SK-N-SH (cell line): ENCODE measurements at regions not wholly inside any gene's neighbourhood (a gene's known extent, or its start where the extent isn't known, plus 50 kb on each side); places are given as distances from the start of the nearest gene placed in this dataset.

Experiments used
- CTCF ChIA-PET: fragments of 300-600, 350-600 bp; formaldehyde crosslinking; extraction: SDS; loops from one replicate; lab custom pipeline; 2021; lab: Yijun Ruan, JAX
- POLR2A ChIA-PET: fragments of 350-600 bp; sonication (Branson Sonifier 250); formaldehyde crosslinking; extraction: SDS; loops from one replicate; lab custom pipeline; 2020; ENCODE audit warnings: antibody characterized with exemption, inconsistent platforms; lab: Yijun Ruan, JAX
- DNase-seq: peaks from one replicate; pipeline ENCODE4 v3.0.0; 2012
- H2AFZ ChIP-seq: fragments of 200-600 bp; sonication (generic); 2 replicates; pipeline ENCODE4 v1.8.1; 2016; ENCODE audit warnings: antibody characterized with exemption, mild to moderate bottlenecking, low read depth
- H3F3A ChIP-seq: fragments of 200-600 bp; sonication (generic); replicated peaks from 2 replicates; pipeline ENCODE3; 2016; ENCODE audit warnings: antibody characterized with exemption, mild to moderate bottlenecking; ENCODE audit not compliant: insufficient read depth
- H3K27ac ChIP-seq, 2 experiments: fragments of 200-500 bp in 1 of 2; fragments of 200-600 bp in 1 of 2; sonication (Bioruptor generic) in 1 of 2; sonication (generic), shearing (Covaris generic) in 1 of 2; 2 replicates each; pipeline versions ENCODE4 v1.5.1 to v1.6.1; 2014 to 2016; ENCODE audit warnings: low read depth in 2 of 2, inconsistent platforms in 1 of 2, low read length in 1 of 2, mild to moderate bottlenecking in 1 of 2, mixed read lengths in 1 of 2
- H3K27me3 ChIP-seq: fragments of 200-600 bp; sonication (generic), shearing (Covaris generic); 2 replicates; pipeline ENCODE4 v1.6.1; 2016; ENCODE audit warnings: mixed run types; ENCODE audit not compliant: insufficient read depth
- H3K36me3 ChIP-seq, 2 experiments: fragments of 200-500 bp in 1 of 2; fragments of 200-600 bp in 1 of 2; sonication (Bioruptor generic) in 1 of 2; sonication (generic) in 1 of 2; replicated peaks in 1 of 2; 2 replicates each; pipeline versions ENCODE3 to v1.5.1; 2014 to 2016; ENCODE audit warnings: low read length in 1 of 2, mild to moderate bottlenecking in 1 of 2; ENCODE audit not compliant: insufficient read depth in 2 of 2, control insufficient read depth in 1 of 2
- H3K4me1 ChIP-seq, 2 experiments: fragments of 200-500 bp in 1 of 2; fragments of 200-600 bp in 1 of 2; sonication (Bioruptor generic) in 1 of 2; sonication (generic), shearing (Covaris generic) in 1 of 2; 2 replicates each; pipeline versions ENCODE4 v1.5.1 to v1.6.1; 2014 to 2016; ENCODE audit warnings: low read depth in 1 of 2, low read length in 1 of 2, mixed run types in 1 of 2; ENCODE audit not compliant: insufficient read depth in 2 of 2, control insufficient read depth in 1 of 2
- H3K4me2 ChIP-seq: fragments of 200-600 bp; sonication (generic), shearing (Covaris generic); 2 replicates; pipeline ENCODE4 v1.6.1; 2017; ENCODE audit warnings: mixed run types
- H3K4me3 ChIP-seq, 2 experiments: fragments of 200-500 bp in 1 of 2; fragments of 200-600 bp in 1 of 2; sonication (Bioruptor generic) in 1 of 2; sonication (generic), shearing (Covaris generic) in 1 of 2; 2 replicates each; pipeline versions ENCODE4 v1.5.1 to v1.8.1; 2014 to 2016; ENCODE audit warnings: low read depth in 2 of 2, inconsistent platforms in 1 of 2, low read length in 1 of 2, mild to moderate bottlenecking in 1 of 2, mixed read lengths in 1 of 2, moderate library complexity in 1 of 2
- H3K79me2 ChIP-seq: fragments of 200-600 bp; sonication (generic); 2 replicates; pipeline ENCODE4 v1.8.1; 2017; ENCODE audit warnings: mild to moderate bottlenecking; ENCODE audit not compliant: insufficient read depth
- H3K9ac ChIP-seq: fragments of 200-600 bp; sonication (generic); 2 replicates; pipeline ENCODE4 v1.6.1; 2017; ENCODE audit warnings: mixed run types
- H3K9me2 ChIP-seq: fragments of 200-600 bp; sonication (generic); 2 replicates; pipeline ENCODE4 v1.6.1; 2017; ENCODE audit warnings: mixed run types
- H3K9me3 ChIP-seq: fragments of 200-600 bp; sonication (generic); 2 replicates; pipeline ENCODE4 v1.6.1; 2017; ENCODE audit warnings: mixed run types, mild to moderate bottlenecking, moderate library complexity
- H4K20me1 ChIP-seq: fragments of 200-600 bp; sonication (generic); 2 replicates; pipeline ENCODE4 v1.6.1; 2017; ENCODE audit warnings: mild to moderate bottlenecking, mixed run types; ENCODE audit not compliant: insufficient read depth
- ELF1 ChIP-seq: IDR thresholded peaks from 2 replicates; pipeline ENCODE4 v1.4.0; 2012
- EP300 ChIP-seq, 2 experiments: IDR thresholded peaks; 2 replicates each; pipeline versions ENCODE4 v1.4.0 to v1.6.1; 2012; ENCODE audit warnings: borderline replicate concordance in 1 of 2, low read depth in 1 of 2, low read length in 1 of 2
- FOSL2 ChIP-seq: IDR thresholded peaks from 2 replicates; pipeline ENCODE4 v1.4.0; 2012; ENCODE audit warnings: low read depth, mild to moderate bottlenecking, moderate library complexity, borderline replicate concordance
- FOXJ3 ChIP-seq: sonication (generic); formaldehyde crosslinking; IDR thresholded peaks from 2 replicates; pipeline ENCODE4 v1.5.1; 2020; ENCODE audit warnings: mild to moderate bottlenecking, missing genetic modification reagents
- IRF3 ChIP-seq: fragments of 150-350 bp; IDR thresholded peaks from 2 replicates; pipeline ENCODE4 v1.6.1; 2016; ENCODE audit warnings: mild to moderate bottlenecking, low read depth, low read length
- JUND ChIP-seq: IDR thresholded peaks from 2 replicates; pipeline ENCODE4 v1.4.0; 2012
- NFIC ChIP-seq: IDR thresholded peaks from 2 replicates; pipeline ENCODE4 v1.4.0; 2012; ENCODE audit warnings: borderline replicate concordance
- NRF1 ChIP-seq: IDR thresholded peaks from 2 replicates; pipeline ENCODE4 v1.6.1; 2012; ENCODE audit warnings: low read depth, mild to moderate bottlenecking, low read length
- RXRA ChIP-seq: IDR thresholded peaks from 2 replicates; pipeline ENCODE4 v1.4.0; 2012; ENCODE audit warnings: low read depth, mild to moderate bottlenecking, borderline replicate concordance
- SMC3 ChIP-seq: IDR thresholded peaks from 2 replicates; pipeline ENCODE4 v1.6.1; 2012; ENCODE audit warnings: low read depth, low read length, improper control_type of control experiment
- TAF1 ChIP-seq: IDR thresholded peaks from 2 replicates; pipeline ENCODE4 v1.6.1; 2012; ENCODE audit warnings: low read depth, mild to moderate bottlenecking, low read length, moderate library complexity, borderline replicate concordance
- TCF12 ChIP-seq: IDR thresholded peaks from 2 replicates; pipeline ENCODE4 v1.4.0; 2012
- TEAD4 ChIP-seq: IDR thresholded peaks from 2 replicates; pipeline ENCODE4 v1.4.0; 2012; ENCODE audit warnings: mild to moderate bottlenecking, borderline replicate concordance; ENCODE audit not compliant: insufficient read depth
- USF1 ChIP-seq: IDR thresholded peaks from 2 replicates; pipeline ENCODE4 v1.4.0; 2012; ENCODE audit warnings: low read depth, borderline replicate concordance
- YY1 ChIP-seq: IDR thresholded peaks from 2 replicates; pipeline ENCODE4 v1.4.0; 2012; ENCODE audit warnings: low read depth, mild to moderate bottlenecking
- WGBS: methylation state at CpG from one replicate; pipeline ENCODE4 v1.1.6; 2017; ENCODE audit warnings: low lambda C conversion rate; 5-methylcytosine and 5-hydroxymethylcytosine counted together
- TF ChIP-seq, protein P1 (sequence below): IDR thresholded peaks from 2 replicates; pipeline ENCODE4 v1.4.0; 2012; ENCODE audit warnings: low read depth
- TF ChIP-seq, protein P2 (sequence below): IDR thresholded peaks from 2 replicates; pipeline ENCODE4 v1.6.1; 2012; ENCODE audit warnings: mild to moderate bottlenecking, low read depth, low read length, moderate library complexity

- H3F3A ChIP-seq = no peaks in the 10 kb centered on the region
- H4K20me1 ChIP-seq = no peaks in the 10 kb centered on the region
- 53% methylated on average over 6 of the region's 6 CpGs for WGBS
- no peaks in the 10 kb centered on the region for H3K9me2 ChIP-seq
- DNase-seq = no peak
- no peaks in the 10 kb centered on the region for H3K36me3 ChIP-seq
- POLR2A ChIA-PET = no interaction called here
- H3K4me1 ChIP-seq = peaks cover 0 to 3% of the 10 kb centered on the region in 2 experiments; a peak in 1 of 4 replicates
- no peak overlapping the region for H3K4me3 ChIP-seq
- H3K27ac ChIP-seq = no peak overlapping the region
- CTCF ChIA-PET = no interaction called here
- no peak overlapping the region for H3K9ac ChIP-seq
- no peaks in the 10 kb centered on the region; the same call in 1 of the 2 replicates for H3K27me3 ChIP-seq
- TF ChIP-seq RXRA (no peak), EP300 (IDR thresholded peaks at IDR 0.05; ENCODE audit: borderline replicate concordance in 1 of 2, low read depth in 1 of 2, low read length in 1 of 2) (no peak), FOXJ3 (CRISPR knock-in tag) (no peak), YY1 (no peak), SMC3 (no peak), TAF1 (no peak), FOSL2 (no peak), JUND (no peak), TCF12 (no peak), IRF3 (no peak), NFIC (no peak), NRF1 (no peak), TEAD4 (no peak), USF1 (no peak), ELF1 (no peak)
- TF ChIP-seq, protein P1, sequence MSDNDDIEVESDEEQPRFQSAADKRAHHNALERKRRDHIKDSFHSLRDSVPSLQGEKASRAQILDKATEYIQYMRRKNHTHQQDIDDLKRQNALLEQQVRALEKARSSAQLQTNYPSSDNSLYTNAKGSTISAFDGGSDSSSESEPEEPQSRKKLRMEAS = no peak
- TF ChIP-seq, protein P2, sequence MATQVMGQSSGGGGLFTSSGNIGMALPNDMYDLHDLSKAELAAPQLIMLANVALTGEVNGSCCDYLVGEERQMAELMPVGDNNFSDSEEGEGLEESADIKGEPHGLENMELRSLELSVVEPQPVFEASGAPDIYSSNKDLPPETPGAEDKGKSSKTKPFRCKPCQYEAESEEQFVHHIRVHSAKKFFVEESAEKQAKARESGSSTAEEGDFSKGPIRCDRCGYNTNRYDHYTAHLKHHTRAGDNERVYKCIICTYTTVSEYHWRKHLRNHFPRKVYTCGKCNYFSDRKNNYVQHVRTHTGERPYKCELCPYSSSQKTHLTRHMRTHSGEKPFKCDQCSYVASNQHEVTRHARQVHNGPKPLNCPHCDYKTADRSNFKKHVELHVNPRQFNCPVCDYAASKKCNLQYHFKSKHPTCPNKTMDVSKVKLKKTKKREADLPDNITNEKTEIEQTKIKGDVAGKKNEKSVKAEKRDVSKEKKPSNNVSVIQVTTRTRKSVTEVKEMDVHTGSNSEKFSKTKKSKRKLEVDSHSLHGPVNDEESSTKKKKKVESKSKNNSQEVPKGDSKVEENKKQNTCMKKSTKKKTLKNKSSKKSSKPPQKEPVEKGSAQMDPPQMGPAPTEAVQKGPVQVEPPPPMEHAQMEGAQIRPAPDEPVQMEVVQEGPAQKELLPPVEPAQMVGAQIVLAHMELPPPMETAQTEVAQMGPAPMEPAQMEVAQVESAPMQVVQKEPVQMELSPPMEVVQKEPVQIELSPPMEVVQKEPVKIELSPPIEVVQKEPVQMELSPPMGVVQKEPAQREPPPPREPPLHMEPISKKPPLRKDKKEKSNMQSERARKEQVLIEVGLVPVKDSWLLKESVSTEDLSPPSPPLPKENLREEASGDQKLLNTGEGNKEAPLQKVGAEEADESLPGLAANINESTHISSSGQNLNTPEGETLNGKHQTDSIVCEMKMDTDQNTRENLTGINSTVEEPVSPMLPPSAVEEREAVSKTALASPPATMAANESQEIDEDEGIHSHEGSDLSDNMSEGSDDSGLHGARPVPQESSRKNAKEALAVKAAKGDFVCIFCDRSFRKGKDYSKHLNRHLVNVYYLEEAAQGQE = no peak
- no peaks in the 10 kb centered on the region for H3K79me2 ChIP-seq
- no peaks in the 10 kb centered on the region for H3K9me3 ChIP-seq
- no peak overlapping the region for H3K4me2 ChIP-seq
- no peak overlapping the region for H2AFZ ChIP-seq
These were observed 288.8 kb downstream of the NPIPA8 start for GRCh38 chr16:18047761-18048160.
